Endothelial cell of umbilical vein (primary cell): ENCODE measurements at regions not wholly inside any gene's neighbourhood (a gene's known extent, or its start where the extent isn't known, plus 50 kb on each side); places are given as distances from the start of the nearest gene placed in this dataset.
A peak's percentile ranks its signal among the peaks of the same experiment; 100 is the strongest.

Source experiments
- BruUV-seq: library from RNA; stranded (reverse); fragments of 400-500 nt; replicated peaks from 2 replicates; lab custom pipeline; 2021; lab: Mats Ljungman, UMichigan
- CTCF ChIA-PET: fragments of 300-600, 350-600 bp; sonication (Branson Sonifier 250); formaldehyde crosslinking; loops from one replicate; lab custom pipeline; 2021; ENCODE audit warnings: antibody characterized with exemption, inconsistent platforms; lab: Charles Lee
- POLR2A ChIA-PET: fragments of 300-600, 350-600 bp; sonication (Branson Sonifier 250); formaldehyde crosslinking; loops from one replicate; lab custom pipeline; 2021; ENCODE audit warnings: antibody characterized with exemption, inconsistent platforms; lab: Charles Lee
- DNase-seq: peaks from one replicate; pipeline ENCODE4 v3.0.0-alpha.2; 2011; ENCODE audit warnings: low read depth, low spot score
- FAIRE-seq: peaks from 2 replicates; lab custom pipeline; 2011; peaks lifted over from hg19 to GRCh38; lab: Jason Lieb, UNC
- H2AFZ ChIP-seq: 2 replicates; pipeline ENCODE4 v1.6.0; 2012; ENCODE audit warnings: low read depth, low read length, control low read depth, inconsistent platforms
- H3K27ac ChIP-seq: 2 replicates; pipeline ENCODE4 v1.5.1; 2011; ENCODE audit warnings: low read depth, mild to moderate bottlenecking, control low read depth, low read length, moderate library complexity; ENCODE audit not compliant: insufficient read depth
- H3K27me3 ChIP-seq, 2 experiments: 2 replicates each; pipeline versions ENCODE4 v1.6.0 to v1.6.1; 2011; ENCODE audit warnings: low read length in 2 of 2, mixed read lengths in 1 of 2; ENCODE audit not compliant: control insufficient read depth in 2 of 2, insufficient read depth in 2 of 2
- H3K36me3 ChIP-seq, 2 experiments: 2 replicates in 1 of 2; 3 replicates in 1 of 2; pipeline ENCODE4 v1.5.1; 2011; ENCODE audit warnings: low read length in 2 of 2, mild to moderate bottlenecking in 1 of 2, moderate library complexity in 1 of 2; ENCODE audit not compliant: control insufficient read depth in 2 of 2, insufficient read depth in 2 of 2; ENCODE audit errors: extremely low read depth in 1 of 2
- H3K4me1 ChIP-seq: 3 replicates; pipeline ENCODE4 v1.5.1; 2011; ENCODE audit warnings: mild to moderate bottlenecking, low read length; ENCODE audit not compliant: control insufficient read depth, insufficient read depth; ENCODE audit errors: extremely low read depth
- H3K4me2 ChIP-seq: 2 replicates; pipeline ENCODE4 v1.6.1; 2011; ENCODE audit warnings: low read length, control low read depth, mixed read lengths; ENCODE audit not compliant: insufficient read depth
- H3K4me3 ChIP-seq, 3 experiments: fragments of 200-600 bp in 1 of 3; sonication (generic), shearing (Covaris generic) in 1 of 3; replicated peaks in 1 of 3; 2 replicates each; pipeline ENCODE4 v1.5.1; 2011 to 2016; ENCODE audit warnings: control low read depth in 3 of 3, low read length in 3 of 3, mild to moderate bottlenecking in 2 of 3, inconsistent platforms in 1 of 3, low read depth in 1 of 3, moderate library complexity in 1 of 3; ENCODE audit not compliant: insufficient read depth in 1 of 3
- H3K79me2 ChIP-seq: 2 replicates; pipeline ENCODE4 v1.6.0; 2012; ENCODE audit warnings: low read length, inconsistent platforms; ENCODE audit not compliant: control insufficient read depth, insufficient read depth
- H3K9ac ChIP-seq: replicated peaks from 2 replicates; pipeline ENCODE3; 2011; ENCODE audit warnings: low read length, control low read depth; ENCODE audit not compliant: insufficient read depth; ENCODE audit errors: extremely low read depth
- H3K9me1 ChIP-seq: replicated peaks from 3 replicates; pipeline ENCODE4 v1.6.0; 2011; ENCODE audit warnings: mild to moderate bottlenecking, low read length; ENCODE audit not compliant: control insufficient read depth, insufficient read depth; ENCODE audit errors: extremely low read depth
- H3K9me3 ChIP-seq: replicated peaks from 2 replicates; pipeline ENCODE4 v1.5.1; 2012; ENCODE audit warnings: low read length, inconsistent platforms; ENCODE audit not compliant: control insufficient read depth, insufficient read depth
- H4K20me1 ChIP-seq: replicated peaks from 2 replicates; pipeline ENCODE3; 2011; ENCODE audit warnings: mild to moderate bottlenecking, low read length; ENCODE audit not compliant: control insufficient read depth, insufficient read depth; ENCODE audit errors: extremely low read depth
- CTCF ChIP-seq, 2 donors: IDR thresholded peaks; 1 replicate in 1 of 2; 2 replicates in 1 of 2; pipeline ENCODE4 v1.5.1; 2011; ENCODE audit warnings: low read length in 2 of 2, mild to moderate bottlenecking in 2 of 2, moderate library complexity in 2 of 2, control low read depth in 1 of 2, inconsistent platforms in 1 of 2, low read depth in 1 of 2; ENCODE audit not compliant: insufficient read depth in 1 of 2; ENCODE audit errors: extremely low read depth in 1 of 2
- FOS ChIP-seq: IDR thresholded peaks from 2 replicates; pipeline ENCODE4 v1.6.1; 2011; ENCODE audit warnings: mild to moderate bottlenecking, low read length, moderate library complexity, borderline replicate concordance; ENCODE audit not compliant: insufficient read depth
- GATA2 ChIP-seq: IDR thresholded peaks from 2 replicates; pipeline ENCODE4 v1.7.0; 2011; ENCODE audit warnings: low read depth, mild to moderate bottlenecking, moderate library complexity, mixed read lengths, low read length; ENCODE audit not compliant: insufficient read length, insufficient read depth
- JUN ChIP-seq: IDR thresholded peaks from 2 replicates; pipeline ENCODE4 v1.6.1; 2011; ENCODE audit warnings: borderline replicate concordance, low read depth; ENCODE audit not compliant: insufficient read length, insufficient read depth
- MAX ChIP-seq: IDR thresholded peaks from 2 replicates; pipeline ENCODE4 v1.6.1; 2011; ENCODE audit not compliant: insufficient read depth, insufficient read length
- MYC ChIP-seq: IDR thresholded peaks from one replicate; pipeline ENCODE4 v1.6.1; 2011; ENCODE audit warnings: mild to moderate bottlenecking, low read depth, low read length
- dilution Hi-C: fragments of 300-500 bp; cut with MboI; formaldehyde crosslinking; loops from one replicate; pipeline ENCODE4 v1.15.0; 2019; ENCODE audit warnings: low sequenced_read_pairs; ENCODE audit not compliant: extremely low pct_ligation_motif_present
- intact Hi-C: fragments of 100-400 bp; cut with micrococcal nuclease; formaldehyde crosslinking; loops from one replicate; pipeline ENCODE4 v1.10.0; 2022

GRCh38 chr4:180665994-180666824, 1577.0 kb upstream of the TENM3 start:
- Histone ChIP-seq H3K9me1 (no peaks in the 10 kb centered on the region), H3K27me3 (no peaks in the 10 kb centered on the region), H3K4me1 (no peaks in the 10 kb centered on the region), H3K9ac (no peak overlapping the region), H3K27ac (no peak overlapping the region), H3K36me3 (no peaks in the 10 kb centered on the region), H2AFZ (no peak overlapping the region), H3K9me3 (no peaks in the 10 kb centered on the region), H3K4me2 (no peak overlapping the region), H3K79me2 (no peaks in the 10 kb centered on the region), H4K20me1 (no peaks in the 10 kb centered on the region), H3K4me3 (no peak overlapping the region)
- CTCF ChIA-PET: no interaction called here
- TF ChIP-seq CTCF (IDR thresholded peaks at IDR 0.05; ENCODE audit: extremely low read depth in 1 of 2, insufficient read depth in 1 of 2, low read depth in 1 of 2, low read length in 2 of 2): peak; percentile 32 to 38
- TF ChIP-seq JUN: no peak
- no peak for DNase-seq
- no peak for FAIRE-seq
- BruUV-seq: no TSS peak
- intact Hi-C loops: no loop called here
- dilution Hi-C loops: no loop called here
- POLR2A ChIA-PET: no interaction called here

- Histone ChIP-seq H3K4me1 (no peaks in the 10 kb centered on the region), H3K4me3 (no peak overlapping the region), H3K9ac (no peak overlapping the region), H4K20me1 (no peaks in the 10 kb centered on the region), H3K9me1 (no peaks in the 10 kb centered on the region), H3K27ac (no peak overlapping the region), H2AFZ (no peak overlapping the region), H3K79me2 (no peaks in the 10 kb centered on the region), H3K27me3 (no peaks in the 10 kb centered on the region), H3K4me2 (no peak overlapping the region), H3K36me3 (no peaks in the 10 kb centered on the region), H3K9me3 (peaks cover 3% of the 10 kb centered on the region)
- no TSS peak for BruUV-seq
- ChIA-PET POLR2A (no interaction called here), CTCF (no interaction called here)
- FAIRE-seq (no peak), DNase-seq (no peak)
- TF ChIP-seq FOS: no peak
- TF ChIP-seq CTCF (IDR thresholded peaks at IDR 0.05; ENCODE audit: extremely low read depth in 1 of 2, insufficient read depth in 1 of 2, low read depth in 1 of 2, low read length in 2 of 2): no peak
- TF ChIP-seq MYC: no peak
- no peak for TF ChIP-seq JUN
- no peak for TF ChIP-seq MAX
- TF ChIP-seq GATA2: no peak
- intact Hi-C loops (no loop called here), dilution Hi-C loops (no loop called here)
Observed at GRCh38 chr4:180668732-180669131, 1574.5 kb upstream of the TENM3 start.
